Body of pancreas (tissue), 4 donors: ENCODE measurements at regions not wholly inside any gene's neighbourhood (a gene's known extent, or its start where the extent isn't known, plus 50 kb on each side); places are given as distances from the start of the nearest gene placed in this dataset.

Source experiments
- POLR2A ChIP-seq, 3 donors: fragments of 450-650 bp; IDR thresholded peaks; one replicate each; pipeline ENCODE4 v1.6.1; 2016; ENCODE audit warnings: antibody characterized with exemption in 3 of 3, mild to moderate bottlenecking in 2 of 3
- TF ChIP-seq, protein P1 (sequence below), 7 experiments: fragments of 450-650 bp in 4 of 7; fragments of 200-600 bp in 3 of 7; sonication (generic) in 3 of 7; IDR thresholded peaks; one replicate each; pipeline ENCODE4 v1.5.1; 2016 to 2019; ENCODE audit warnings: antibody characterized with exemption in 7 of 7

DNA sequence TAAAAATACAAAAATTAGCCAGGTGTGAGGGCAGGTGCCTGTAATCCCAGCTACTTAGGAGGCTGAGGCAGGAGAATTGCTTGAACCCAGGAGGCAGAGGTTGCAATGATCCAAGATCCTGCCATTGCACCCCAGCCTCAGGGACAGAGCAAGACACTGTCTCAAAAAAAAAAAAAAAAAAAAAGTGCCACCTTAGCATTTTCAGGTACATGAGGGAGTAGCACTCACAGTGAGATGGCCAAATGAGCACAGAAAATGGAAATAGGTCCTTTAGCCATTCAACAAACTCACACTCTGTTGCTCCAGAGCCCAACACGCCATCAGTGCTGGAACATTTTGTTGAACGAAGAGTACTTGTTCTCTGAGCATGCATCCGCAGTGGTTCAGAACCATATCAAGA is 75.2 kb upstream of the MYL2 start:
- no peak for TF ChIP-seq POLR2A (IDR thresholded peaks at IDR 0.05)
- TF ChIP-seq, protein P1, sequence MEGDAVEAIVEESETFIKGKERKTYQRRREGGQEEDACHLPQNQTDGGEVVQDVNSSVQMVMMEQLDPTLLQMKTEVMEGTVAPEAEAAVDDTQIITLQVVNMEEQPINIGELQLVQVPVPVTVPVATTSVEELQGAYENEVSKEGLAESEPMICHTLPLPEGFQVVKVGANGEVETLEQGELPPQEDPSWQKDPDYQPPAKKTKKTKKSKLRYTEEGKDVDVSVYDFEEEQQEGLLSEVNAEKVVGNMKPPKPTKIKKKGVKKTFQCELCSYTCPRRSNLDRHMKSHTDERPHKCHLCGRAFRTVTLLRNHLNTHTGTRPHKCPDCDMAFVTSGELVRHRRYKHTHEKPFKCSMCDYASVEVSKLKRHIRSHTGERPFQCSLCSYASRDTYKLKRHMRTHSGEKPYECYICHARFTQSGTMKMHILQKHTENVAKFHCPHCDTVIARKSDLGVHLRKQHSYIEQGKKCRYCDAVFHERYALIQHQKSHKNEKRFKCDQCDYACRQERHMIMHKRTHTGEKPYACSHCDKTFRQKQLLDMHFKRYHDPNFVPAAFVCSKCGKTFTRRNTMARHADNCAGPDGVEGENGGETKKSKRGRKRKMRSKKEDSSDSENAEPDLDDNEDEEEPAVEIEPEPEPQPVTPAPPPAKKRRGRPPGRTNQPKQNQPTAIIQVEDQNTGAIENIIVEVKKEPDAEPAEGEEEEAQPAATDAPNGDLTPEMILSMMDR (IDR thresholded peaks at IDR 0.05) = no peak
